ENCODE measurements at regions not wholly inside any gene's neighbourhood (a gene's known extent, or its start where the extent isn't known, plus 50 kb on each side); places are given as distances from the start of the nearest gene placed in this dataset.

- no peak overlapping the region for H2BK120ac ChIP-seq (ENCODE audit: low read depth, low read length)
- H2BK12ac ChIP-seq (ENCODE audit: low read length in 2 of 2): no peak overlapping the region
- H2BK15ac ChIP-seq (ENCODE audit: low read depth, poor library complexity, severe bottlenecking): no peak overlapping the region
- H3K4me3 ChIP-seq (ENCODE audit: insufficient read depth in 1 of 2, low read depth in 1 of 2, low read length in 2 of 2): no peak overlapping the region
- H4K8ac ChIP-seq (ENCODE audit: low read length): peak overlapping the region; percentile 47
- H3K9me3 ChIP-seq (ENCODE audit: control insufficient read depth, low read length): no peaks in the 10 kb centered on the region
- no peak overlapping the region for H3K27ac ChIP-seq (ENCODE audit: low read length, poor library complexity, severe bottlenecking)
- no peak overlapping the region for H3K23ac ChIP-seq (ENCODE audit: low read length in 2 of 2)
- H3K18ac ChIP-seq (ENCODE audit: low read depth in 1 of 2, low read length in 2 of 2): no peak overlapping the region
- H2AK5ac ChIP-seq (ENCODE audit: low read length, severe bottlenecking): no peak overlapping the region
- no peak overlapping the region for H3K4ac ChIP-seq (ENCODE audit: low read depth in 1 of 2, low read length in 2 of 2)
- 97% methylated on average over 2 of the region's 2 CpGs for WGBS
- peaks cover 20% of the 10 kb centered on the region for H3K4me1 ChIP-seq (ENCODE audit: control insufficient read depth, insufficient read depth, low read depth, low read length)
- H2BK5ac ChIP-seq (ENCODE audit: low read depth, low read length, poor library complexity, severe bottlenecking): peak overlapping the region; percentile 22
- no peaks in the 10 kb centered on the region for H3K79me1 ChIP-seq (replicated peaks; ENCODE audit: low read length, poor library complexity, severe bottlenecking)
- no peaks in the 10 kb centered on the region for H3K36me3 ChIP-seq (ENCODE audit: control insufficient read depth in 1 of 2, insufficient read depth in 2 of 2, low read depth in 1 of 2, low read length in 2 of 2)
- H3K9ac ChIP-seq (ENCODE audit: low read length): no peak overlapping the region
- no peak for DNase-seq
- no peak overlapping the region for H3K14ac ChIP-seq (ENCODE audit: low read length in 2 of 2)
- no peak overlapping the region for H2AFZ ChIP-seq (ENCODE audit: low read depth, low read length)
- no peak overlapping the region for H3K4me2 ChIP-seq (ENCODE audit: low read length, poor library complexity, severe bottlenecking)
- H3K27me3 ChIP-seq (ENCODE audit: control insufficient read depth in 1 of 2, insufficient read depth in 1 of 2, low read length in 2 of 2): peaks cover 5 to 9% of the 10 kb centered on the region in 2 experiments
- H4K91ac ChIP-seq (ENCODE audit: low read length): no peak overlapping the region
Observed at GRCh38 chr3:184655597-184655996, 56.3 kb downstream of the MAGEF1 start.

- no peaks in the 10 kb centered on the region for H3K9me3 ChIP-seq (ENCODE audit: control insufficient read depth, low read length)
- no peak overlapping the region for H3K14ac ChIP-seq (ENCODE audit: low read length in 2 of 2)
- H2BK120ac ChIP-seq (ENCODE audit: low read depth, low read length): no peak overlapping the region
- H3K4me2 ChIP-seq (ENCODE audit: low read length, poor library complexity, severe bottlenecking): no peak overlapping the region
- no peak overlapping the region for H2BK5ac ChIP-seq (ENCODE audit: low read depth, low read length, poor library complexity, severe bottlenecking)
- DNase-seq: no peak
- no peak overlapping the region for H3K9ac ChIP-seq (ENCODE audit: low read length)
- no peak overlapping the region for H2BK12ac ChIP-seq (ENCODE audit: low read length in 2 of 2)
- H3K18ac ChIP-seq (ENCODE audit: low read depth in 1 of 2, low read length in 2 of 2): no peak overlapping the region
- no peak overlapping the region for H2AK5ac ChIP-seq (ENCODE audit: low read length, severe bottlenecking)
- H4K91ac ChIP-seq (ENCODE audit: low read length): no peak overlapping the region
- no peak overlapping the region for H2BK15ac ChIP-seq (ENCODE audit: low read depth, poor library complexity, severe bottlenecking)
- H3K36me3 ChIP-seq (ENCODE audit: control insufficient read depth in 1 of 2, insufficient read depth in 2 of 2, low read depth in 1 of 2, low read length in 2 of 2): no peaks in the 10 kb centered on the region
- H3K4me1 ChIP-seq (ENCODE audit: control insufficient read depth, insufficient read depth, low read depth, low read length): peaks cover 11% of the 10 kb centered on the region
- H3K4ac ChIP-seq (ENCODE audit: low read depth in 1 of 2, low read length in 2 of 2): no peak overlapping the region
- H3K79me1 ChIP-seq (replicated peaks; ENCODE audit: low read length, poor library complexity, severe bottlenecking): no peaks in the 10 kb centered on the region
- H4K8ac ChIP-seq (ENCODE audit: low read length): no peak overlapping the region
- peak overlapping the region in 1 of 2 experiments; percentile 31 for H3K4me3 ChIP-seq (ENCODE audit: insufficient read depth in 1 of 2, low read depth in 1 of 2, low read length in 2 of 2)
- H3K23ac ChIP-seq (ENCODE audit: low read length in 2 of 2): no peak overlapping the region
- no peak overlapping the region for H3K27ac ChIP-seq (ENCODE audit: low read length, poor library complexity, severe bottlenecking)
- H2AFZ ChIP-seq (ENCODE audit: low read depth, low read length): no peak overlapping the region
- H3K27me3 ChIP-seq (ENCODE audit: control insufficient read depth in 1 of 2, insufficient read depth in 1 of 2, low read length in 2 of 2): peaks cover 5 to 13% of the 10 kb centered on the region in 2 experiments
Observed at GRCh38 chr3:184654375-184654774, 57.5 kb downstream of the MAGEF1 start.

GRCh38 chr3:184652465-184652864, 59.4 kb downstream of the MAGEF1 start:
- Histone ChIP-seq H2BK5ac (ENCODE audit: low read depth, low read length, poor library complexity, severe bottlenecking) (no peak overlapping the region), H3K18ac (ENCODE audit: low read depth in 1 of 2, low read length in 2 of 2) (no peak overlapping the region), H3K27me3 (ENCODE audit: control insufficient read depth in 1 of 2, insufficient read depth in 1 of 2, low read length in 2 of 2) (peaks cover 8 to 13% of the 10 kb centered on the region in 2 experiments)

DNA sequence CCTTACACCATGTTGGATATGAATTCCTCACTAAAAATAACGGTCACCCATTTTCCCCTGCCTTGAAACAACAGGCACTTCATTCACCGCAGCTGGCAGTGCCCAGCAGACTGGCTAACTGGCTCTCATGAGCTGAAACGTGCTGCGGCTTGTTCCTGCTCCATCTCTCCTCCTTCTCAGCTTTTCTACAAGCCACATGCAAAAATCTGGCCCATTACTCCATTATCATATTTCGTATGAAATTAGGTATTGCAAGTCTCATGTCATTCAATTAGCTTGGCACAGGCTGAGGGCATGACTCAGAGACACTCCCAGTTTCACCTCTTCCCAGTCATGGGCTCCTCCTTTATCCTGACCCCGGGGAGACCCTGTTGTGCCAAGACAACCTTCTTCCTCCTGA, 60.0 kb downstream of the MAGEF1 start:
- no peak overlapping the region for H4K91ac ChIP-seq (ENCODE audit: low read length)
- no peak overlapping the region for H3K4ac ChIP-seq (ENCODE audit: low read depth in 1 of 2, low read length in 2 of 2)
- DNase-seq: no peak
- H3K4me1 ChIP-seq (ENCODE audit: control insufficient read depth, insufficient read depth, low read depth, low read length): peaks cover 3% of the 10 kb centered on the region
- H3K4me3 ChIP-seq (ENCODE audit: insufficient read depth in 1 of 2, low read depth in 1 of 2, low read length in 2 of 2): no peak overlapping the region
- H3K79me1 ChIP-seq (replicated peaks; ENCODE audit: low read length, poor library complexity, severe bottlenecking): no peaks in the 10 kb centered on the region
- WGBS: 96% methylated on average over 6 of the region's 6 CpGs
- no peak overlapping the region for H2AFZ ChIP-seq (ENCODE audit: low read depth, low read length)
- H2BK15ac ChIP-seq (ENCODE audit: low read depth, poor library complexity, severe bottlenecking): no peak overlapping the region
- peaks cover 12 to 13% of the 10 kb centered on the region in 2 experiments for H3K27me3 ChIP-seq (ENCODE audit: control insufficient read depth in 1 of 2, insufficient read depth in 1 of 2, low read length in 2 of 2)
- no peak overlapping the region for H2BK5ac ChIP-seq (ENCODE audit: low read depth, low read length, poor library complexity, severe bottlenecking)
- no peak overlapping the region for H3K23ac ChIP-seq (ENCODE audit: low read length in 2 of 2)
- H2BK120ac ChIP-seq (ENCODE audit: low read depth, low read length): no peak overlapping the region
- H4K8ac ChIP-seq (ENCODE audit: low read length): no peak overlapping the region
- no peaks in the 10 kb centered on the region for H3K9me3 ChIP-seq (ENCODE audit: control insufficient read depth, low read length)
- no peak overlapping the region for H3K27ac ChIP-seq (ENCODE audit: low read length, poor library complexity, severe bottlenecking)
- H3K36me3 ChIP-seq (ENCODE audit: control insufficient read depth in 1 of 2, insufficient read depth in 2 of 2, low read depth in 1 of 2, low read length in 2 of 2): no peaks in the 10 kb centered on the region
- no peak overlapping the region for H2AK5ac ChIP-seq (ENCODE audit: low read length, severe bottlenecking)
- H3K9ac ChIP-seq (ENCODE audit: low read length): no peak overlapping the region
- no peak overlapping the region for H3K18ac ChIP-seq (ENCODE audit: low read depth in 1 of 2, low read length in 2 of 2)
- no peak overlapping the region for H3K14ac ChIP-seq (ENCODE audit: low read length in 2 of 2)
- no peak overlapping the region for H2BK12ac ChIP-seq (ENCODE audit: low read length in 2 of 2)
- H3K4me2 ChIP-seq (ENCODE audit: low read length, poor library complexity, severe bottlenecking): no peak overlapping the region

More at GRCh38 chr3:184652465-184652864, 59.4 kb downstream of the MAGEF1 start:
- WGBS: 82% methylated on average over 6 of the region's 6 CpGs
- Histone ChIP-seq H3K14ac (ENCODE audit: low read length in 2 of 2) (no peak overlapping the region), H4K91ac (ENCODE audit: low read length) (no peak overlapping the region), H3K9ac (ENCODE audit: low read length) (no peak overlapping the region), H3K79me1 (replicated peaks; ENCODE audit: low read length, poor library complexity, severe bottlenecking) (no peaks in the 10 kb centered on the region), H4K8ac (ENCODE audit: low read length) (no peak overlapping the region), H2AK5ac (ENCODE audit: low read length, severe bottlenecking) (no peak overlapping the region), H2AFZ (ENCODE audit: low read depth, low read length) (no peak overlapping the region), H3K36me3 (ENCODE audit: control insufficient read depth in 1 of 2, insufficient read depth in 2 of 2, low read depth in 1 of 2, low read length in 2 of 2) (no peaks in the 10 kb centered on the region), H3K4ac (ENCODE audit: low read depth in 1 of 2, low read length in 2 of 2) (no peak overlapping the region), H3K27ac (ENCODE audit: low read length, poor library complexity, severe bottlenecking) (no peak overlapping the region), H3K23ac (ENCODE audit: low read length in 2 of 2) (no peak overlapping the region), H3K4me2 (ENCODE audit: low read length, poor library complexity, severe bottlenecking) (no peak overlapping the region), H2BK12ac (ENCODE audit: low read length in 2 of 2) (no peak overlapping the region), H2BK15ac (ENCODE audit: low read depth, poor library complexity, severe bottlenecking) (no peak overlapping the region), H3K9me3 (ENCODE audit: control insufficient read depth, low read length) (no peaks in the 10 kb centered on the region), H2BK120ac (ENCODE audit: low read depth, low read length) (no peak overlapping the region), H3K4me3 (ENCODE audit: insufficient read depth in 1 of 2, low read depth in 1 of 2, low read length in 2 of 2) (no peak overlapping the region), H3K4me1 (ENCODE audit: control insufficient read depth, insufficient read depth, low read depth, low read length) (peaks cover 6% of the 10 kb centered on the region)
- DNase-seq: no peak

Data from mesenchymal stem cell (in vitro differentiated cells and primary cell).